Panc1 (cell line): ENCODE measurements at regions not wholly inside any gene's neighbourhood (a gene's known extent, or its start where the extent isn't known, plus 50 kb on each side); places are given as distances from the start of the nearest gene placed in this dataset.
"Not testable (repeated sequence)": the region's sequence is repeated elsewhere in the genome, so short reads cannot be mapped to it uniquely, and the experiment has no call there.

Experiments used
- ATAC-seq: fragments of 200-7000 bp; cut with Tn5 transposase; 2 replicates; pipeline ENCODE4 v1.9.1; 2020; ENCODE audit warnings: mild to moderate bottlenecking, moderate library complexity
- BruUV-seq: library from RNA; stranded (reverse); fragments of 400-500 nt; replicated peaks from 2 replicates; lab custom pipeline; 2021; lab: Mats Ljungman, UMichigan
- CTCF ChIA-PET: fragments of 300-600 bp; sonication (Branson Sonifier 250); formaldehyde crosslinking; loops from one replicate; lab custom pipeline; 2022; ENCODE audit warnings: antibody characterized with exemption; lab: Charles Lee
- POLR2A ChIA-PET: fragments of 300-600 bp; sonication (Branson Sonifier 250); formaldehyde crosslinking; loops from one replicate; lab custom pipeline; 2022; ENCODE audit warnings: antibody characterized with exemption; lab: Charles Lee
- DNase-seq: peaks from one replicate; pipeline ENCODE4 v3.0.0-alpha.2; 2010; ENCODE audit warnings: low read depth, low spot score
- H3K27ac ChIP-seq: 2 replicates; pipeline ENCODE4 v1.5.1; 2011; ENCODE audit warnings: mild to moderate bottlenecking, low read length, inconsistent platforms
- H3K27me3 ChIP-seq: fragments of 200-500 bp; sonication (Bioruptor generic); 2 replicates; pipeline ENCODE4 v1.6.0; 2014; ENCODE audit warnings: low read length, inconsistent platforms; ENCODE audit not compliant: control insufficient read depth, insufficient read depth
- H3K36me3 ChIP-seq: fragments of 200-500 bp; sonication (Bioruptor generic); 2 replicates; pipeline ENCODE4 v1.5.1; 2014; ENCODE audit warnings: inconsistent platforms, mild to moderate bottlenecking, low read length, moderate library complexity; ENCODE audit not compliant: control insufficient read depth, insufficient read depth
- H3K4me1 ChIP-seq: 2 replicates; pipeline ENCODE4 v1.5.1; 2011; ENCODE audit warnings: inconsistent platforms, mild to moderate bottlenecking, low read length, moderate library complexity; ENCODE audit not compliant: control insufficient read depth, insufficient read depth
- H3K4me3 ChIP-seq, 2 experiments: 2 replicates each; pipeline ENCODE4 v1.5.1; 2011 to 2012; ENCODE audit warnings: low read depth in 2 of 2, low read length in 2 of 2, mild to moderate bottlenecking in 2 of 2, inconsistent platforms in 1 of 2, moderate library complexity in 1 of 2
- H3K9me3 ChIP-seq: fragments of 200-500 bp; sonication (Bioruptor generic); 2 replicates; pipeline ENCODE4 v1.5.1; 2014; ENCODE audit warnings: low read depth, mild to moderate bottlenecking, inconsistent platforms, low read length, moderate library complexity; ENCODE audit not compliant: control insufficient read depth, insufficient read depth
- CTCF ChIP-seq: fragments of 450-650 bp; IDR thresholded peaks from 2 replicates; pipeline ENCODE4 v1.5.1; 2017; ENCODE audit warnings: mild to moderate bottlenecking
- POLR2AphosphoS5 ChIP-seq: IDR thresholded peaks from 2 replicates; pipeline ENCODE4 v1.6.1; 2012; ENCODE audit warnings: mild to moderate bottlenecking, low read depth, low read length, moderate library complexity
- REST ChIP-seq, 2 experiments: IDR thresholded peaks; 2 replicates each; pipeline ENCODE4 v1.6.1; 2011 to 2012; ENCODE audit warnings: low read depth in 2 of 2, control low read depth in 1 of 2, low read length in 1 of 2, mild to moderate bottlenecking in 1 of 2, moderate library complexity in 1 of 2; ENCODE audit not compliant: insufficient read depth in 1 of 2
- SIN3A ChIP-seq: IDR thresholded peaks from 2 replicates; pipeline ENCODE4 v1.6.1; 2012; ENCODE audit warnings: low read depth, mild to moderate bottlenecking, low read length, moderate library complexity, borderline replicate concordance; ENCODE audit not compliant: insufficient read depth
- TCF7L2 ChIP-seq: IDR thresholded peaks from 2 replicates; pipeline ENCODE4 v1.6.1; 2011; ENCODE audit warnings: mild to moderate bottlenecking, low read depth, low read length, inconsistent platforms
- in situ Hi-C: cut with HindIII; loops from 2 replicates; pipeline ENCODE4 v1.10.0; 2016; ENCODE audit warnings: low sequenced_read_pairs, low pct_unique_long_range_greater_than_20kb
- intact Hi-C: fragments of 100-400 bp; cut with micrococcal nuclease; formaldehyde crosslinking; loops from one replicate; pipeline ENCODE4 v1.10.0; 2022; ENCODE audit not compliant: unreplicated experiment

- intact Hi-C loops, in situ Hi-C loops, BruUV-seq, H3K27me3 ChIP-seq, DNase-seq, ATAC-seq, H3K36me3 ChIP-seq, H3K4me3 ChIP-seq, H3K27ac ChIP-seq, POLR2A ChIA-PET, H3K9me3 ChIP-seq, CTCF ChIA-PET, H3K4me1 ChIP-seq: not testable (repeated sequence)
These were observed 442.3 kb upstream of the NFIA start for GRCh38 chr1:60640033-60640551.

GRCh38 chr1:60639287-60639686 lies 443.1 kb upstream of the NFIA start:
- no TSS peak for BruUV-seq
- H3K36me3 ChIP-seq, result no peaks in the 10 kb centered on the region

More at GRCh38 chr1:60639287-60639686, 443.1 kb upstream of the NFIA start:
- ATAC-seq, result no peak
- Histone ChIP-seq H3K4me3 (no peak overlapping the region), H3K9me3 (no peaks in the 10 kb centered on the region), H3K4me1 (no peaks in the 10 kb centered on the region), H3K27me3 (no peaks in the 10 kb centered on the region), H3K27ac (no peak overlapping the region)
- intact Hi-C loops (no loop called here), in situ Hi-C loops (no loop called here)
- no peak for DNase-seq
- ChIA-PET POLR2A (no interaction called here), CTCF (no interaction called here)
- TF ChIP-seq CTCF (no peak), TCF7L2 (no peak), SIN3A (no peak), REST (IDR thresholded peaks at IDR 0.05; ENCODE audit: insufficient read depth in 1 of 2, low read depth in 2 of 2, low read length in 1 of 2) (no peak), POLR2AphosphoS5 (no peak)
